Spleen (tissue), 11 donors: ENCODE measurements at regions not wholly inside any gene's neighbourhood (a gene's known extent, or its start where the extent isn't known, plus 50 kb on each side); places are given as distances from the start of the nearest gene placed in this dataset.
A peak's percentile ranks its signal among the peaks of the same experiment; 100 is the strongest.

Experiments
- DNase-seq: peaks from one replicate; pipeline ENCODE4 v3.0.0-alpha.2; 2020
- H3K27ac ChIP-seq, 8 donors: fragments of 200-600 bp; sonication (generic) in 7 of 8; 1 replicate in 4 of 8; 2 replicates in 4 of 8; pipeline versions ENCODE4 v1.5.0 to v1.8.0; 2016 to 2021; ENCODE audit warnings: inconsistent platforms in 4 of 8, mild to moderate bottlenecking in 4 of 8, moderate library complexity in 1 of 8
- H3K27me3 ChIP-seq, 7 donors: fragments of 200-600 bp; sonication (generic) in 6 of 7; replicated peaks in 1 of 7; 1 replicate in 4 of 7; 2 replicates in 3 of 7; pipeline versions ENCODE4 v1.5.0 to v1.8.0; 2016 to 2021; ENCODE audit warnings: inconsistent platforms in 3 of 7, mild to moderate bottlenecking in 1 of 7
- H3K36me3 ChIP-seq, 6 donors: fragments of 200-600 bp; sonication (generic) in 5 of 6; 1 replicate in 4 of 6; 2 replicates in 2 of 6; pipeline versions ENCODE4 v1.5.0 to v1.8.0; 2016 to 2021; ENCODE audit warnings: inconsistent platforms in 2 of 6
- H3K4me1 ChIP-seq, 6 donors: fragments of 200-600 bp; sonication (generic) in 5 of 6; 1 replicate in 3 of 6; 2 replicates in 3 of 6; pipeline versions ENCODE4 v1.5.0 to v1.8.0; 2016 to 2021; ENCODE audit warnings: inconsistent platforms in 3 of 6
- H3K4me3 ChIP-seq, 8 donors: fragments of 200-600 bp; sonication (generic) in 7 of 8; 1 replicate in 4 of 8; 2 replicates in 4 of 8; pipeline versions ENCODE4 v1.5.0 to v1.8.0; 2016 to 2021; ENCODE audit warnings: inconsistent platforms in 4 of 8, mild to moderate bottlenecking in 4 of 8, moderate library complexity in 2 of 8
- H3K9me3 ChIP-seq, 8 donors: fragments of 200-600 bp; sonication (generic) in 7 of 8; 1 replicate in 4 of 8; 2 replicates in 4 of 8; pipeline versions ENCODE4 v1.5.0 to v1.8.0; 2016 to 2021; ENCODE audit warnings: inconsistent platforms in 4 of 8
- CTCF ChIP-seq, 11 experiments: fragments of 200-600 bp in 7 of 11; fragments of 450-650 bp in 4 of 11; sonication (generic) in 4 of 11; IDR thresholded peaks in 8 of 11; conservative IDR thresholded peaks in 3 of 11; 1 replicate in 7 of 11; 2 replicates in 4 of 11; pipeline versions ENCODE4 v1.4.0 to v1.8.0; 2016 to 2021; ENCODE audit warnings: antibody characterized with exemption in 11 of 11, inconsistent platforms in 4 of 11, mild to moderate bottlenecking in 1 of 11
- POLR2A ChIP-seq, 3 donors: fragments of 450-650 bp; IDR thresholded peaks; one replicate each; pipeline ENCODE4 v1.5.1; 2017; ENCODE audit warnings: antibody characterized with exemption in 3 of 3, mild to moderate bottlenecking in 1 of 3
- POLR2AphosphoS5 ChIP-seq, 3 donors: sonication (generic); formaldehyde crosslinking; IDR thresholded peaks; one replicate each; pipeline ENCODE4 v1.5.1; 2017; ENCODE audit warnings: antibody characterized with exemption in 3 of 3
- WGBS, 5 donors: extraction: QIAGEN DNeasy Blood & Tissue Kit in 3 of 5; methylation state at CpG; one replicate each; pipeline versions ENCODE4 v1.1.5 to v1.1.7; 2013 to 2018; 5-methylcytosine and 5-hydroxymethylcytosine counted together
- intact Hi-C: fragments of 100-400 bp; cut with DNase I; formaldehyde crosslinking; loops from one replicate; pipeline ENCODE4 v1.15.0; 2023; ENCODE audit warnings: low total_unique reads
- donor health status: healthy with polysubstance abuse.
- donor health status: DM: no; HTN: no; CAD: no; lungs with moderate emphysema.
- donor health status: DM: no; HTN: no; CAD: no.
- donor health status: Bipolar disorder and iron deficiency.
- donor health status: healthy.
- donor health status: DM: no; HTN: no; CAD: no.
- donor health status: DM: yes; HTN: yes; CAD: no.

GRCh38 chr10:128218161-128218560, 91.9 kb upstream of the MKI67 start:
- Histone ChIP-seq H3K27ac (no peak overlapping the region), H3K4me1 (peaks cover 0 to 17% (median 5%) of the 10 kb centered on the region in 6 donors), H3K36me3 (no peaks in the 10 kb centered on the region), H3K27me3 (peaks cover 0 to 23% (median 0%) of the 10 kb centered on the region in 7 donors), H3K9me3 (no peaks in the 10 kb centered on the region), H3K4me3 (no peak overlapping the region)
- no peak for DNase-seq
- intact Hi-C loops, result no loop called here
- TF ChIP-seq POLR2A (IDR thresholded peaks at IDR 0.05) (no peak), POLR2AphosphoS5 (IDR thresholded peaks at IDR 0.05) (no peak), CTCF (IDR thresholded peaks at IDR 0.05 in 8 of 11, conservative IDR thresholded peaks at IDR 0.05 in 3 of 11) (no peak)
- 69 to 89% (median 75%) methylated on average over 4 of the region's 4 CpGs for WGBS, 5 donors

GRCh38 chr10:128219295-128219694, 93.1 kb upstream of the MKI67 start:
- intact Hi-C loops, result no loop called here
- no peak overlapping the region for H3K4me3 ChIP-seq
- 71 to 94% (median 84%) methylated on average over 1 of the region's 1 CpG for WGBS, 5 donors

GRCh38 chr10:128220021-128220420, 93.8 kb upstream of the MKI67 start:
- TF ChIP-seq POLR2A (IDR thresholded peaks at IDR 0.05) (no peak), CTCF (IDR thresholded peaks at IDR 0.05 in 8 of 11, conservative IDR thresholded peaks at IDR 0.05 in 3 of 11) (no peak), POLR2AphosphoS5 (IDR thresholded peaks at IDR 0.05) (no peak)
- no peak for DNase-seq
- Histone ChIP-seq H3K36me3 (no peaks in the 10 kb centered on the region), H3K27ac (no peak overlapping the region), H3K9me3 (no peaks in the 10 kb centered on the region), H3K4me1 (peaks cover 0 to 17% (median 5%) of the 10 kb centered on the region in 6 donors), H3K27me3 (peaks cover 0 to 28% (median 0%) of the 10 kb centered on the region in 7 donors), H3K4me3 (no peak overlapping the region)
- intact Hi-C loops, result no loop called here
- 78 to 96% (median 92%) methylated on average over 5 of the region's 5 CpGs for WGBS, 5 donors

More at GRCh38 chr10:128219295-128219694, 93.1 kb upstream of the MKI67 start:
- H3K27me3 ChIP-seq, result peaks cover 0 to 28% (median 0%) of the 10 kb centered on the region in 7 donors
- no peaks in the 10 kb centered on the region for H3K9me3 ChIP-seq
- no peak for DNase-seq
- peaks cover 0 to 17% (median 5%) of the 10 kb centered on the region in 6 donors for H3K4me1 ChIP-seq
- H3K27ac ChIP-seq, result no peak overlapping the region
- TF ChIP-seq CTCF (IDR thresholded peaks at IDR 0.05 in 8 of 11, conservative IDR thresholded peaks at IDR 0.05 in 3 of 11), result no peak
- no peaks in the 10 kb centered on the region for H3K36me3 ChIP-seq

- Histone ChIP-seq H3K36me3 (no peaks in the 10 kb centered on the region), H3K27me3 (peaks cover 0 to 28% (median 0%) of the 10 kb centered on the region in 7 donors), H3K9me3 (no peaks in the 10 kb centered on the region), H3K4me3 (no peak overlapping the region), H3K4me1 (peaks cover 0 to 17% (median 5%) of the 10 kb centered on the region in 6 donors), H3K27ac (peak overlapping the region in 2 of 8 donors; percentile 8 to 36)
- TF ChIP-seq CTCF (IDR thresholded peaks at IDR 0.05 in 8 of 11, conservative IDR thresholded peaks at IDR 0.05 in 3 of 11), result no peak
- TF ChIP-seq POLR2A (IDR thresholded peaks at IDR 0.05), result no peak
- TF ChIP-seq POLR2AphosphoS5 (IDR thresholded peaks at IDR 0.05), result no peak
- WGBS, 5 donors, result 14 to 30% (median 21%) methylated on average over 11 of the region's 11 CpGs
- intact Hi-C loops, result no loop called here
- no peak for DNase-seq
Measured at GRCh38 chr10:128221117-128221516, 94.9 kb upstream of the MKI67 start.
